IPS-20b (cell line): ENCODE measurements at regions not wholly inside any gene's neighbourhood (a gene's known extent, or its start where the extent isn't known, plus 50 kb on each side); places are given as distances from the start of the nearest gene placed in this dataset.

Experiments
- H3K27ac ChIP-seq: one replicate; pipeline ENCODE4 v1.5.1; 2013; ENCODE audit warnings: low read length
- H3K27me3 ChIP-seq: 2 replicates; pipeline ENCODE4 v1.6.1; 2013; ENCODE audit warnings: mild to moderate bottlenecking, low read length, inconsistent platforms; ENCODE audit not compliant: insufficient read depth
- H3K36me3 ChIP-seq: 2 replicates; pipeline ENCODE4 v1.6.1; 2013; ENCODE audit warnings: low read depth, mild to moderate bottlenecking, inconsistent platforms, low read length, moderate library complexity; ENCODE audit not compliant: insufficient read depth
- H3K4me1 ChIP-seq: 2 replicates; pipeline ENCODE4 v1.6.1; 2013; ENCODE audit warnings: mild to moderate bottlenecking, control low read depth, inconsistent platforms, low read length, moderate library complexity; ENCODE audit not compliant: insufficient read depth
- H3K4me3 ChIP-seq: 2 replicates; pipeline ENCODE4 v1.5.1; 2013; ENCODE audit warnings: mild to moderate bottlenecking, low read length, inconsistent platforms
- H3K9ac ChIP-seq: 2 replicates; pipeline ENCODE4 v1.6.1; 2013; ENCODE audit warnings: low read depth, mild to moderate bottlenecking, inconsistent platforms, low read length, moderate library complexity
- H3K9me3 ChIP-seq: 2 replicates; pipeline ENCODE4 v1.6.1; 2013; ENCODE audit warnings: mild to moderate bottlenecking, low read depth, low read length, inconsistent platforms; ENCODE audit not compliant: insufficient read depth

DNA sequence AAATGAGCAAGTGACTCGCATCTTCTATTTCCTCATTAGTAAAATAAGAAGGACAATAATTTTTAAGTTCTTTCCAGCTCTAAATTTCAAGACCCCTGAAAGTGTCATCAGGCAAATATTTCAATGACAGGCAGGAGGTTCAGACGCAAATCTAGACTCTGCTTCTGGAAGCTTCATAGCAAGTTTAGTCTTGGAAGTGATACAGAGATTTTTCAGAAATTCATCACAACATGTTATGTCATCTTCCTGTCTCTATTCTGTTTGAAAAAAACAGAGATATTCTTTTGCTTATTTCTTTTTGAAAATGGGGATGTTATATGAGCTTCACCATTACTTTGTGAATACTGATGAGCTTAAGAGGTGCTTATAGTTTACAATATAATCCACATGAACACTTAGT, 74.0 kb downstream of the C3orf85 start:
- H3K4me3 ChIP-seq: no peak overlapping the region
- no peak overlapping the region for H3K9ac ChIP-seq
- H3K27ac ChIP-seq: no peak overlapping the region
- no peaks in the 10 kb centered on the region for H3K4me1 ChIP-seq
- H3K27me3 ChIP-seq: no peaks in the 10 kb centered on the region
- H3K9me3 ChIP-seq: no peaks in the 10 kb centered on the region
- H3K36me3 ChIP-seq: no peaks in the 10 kb centered on the region

DNA sequence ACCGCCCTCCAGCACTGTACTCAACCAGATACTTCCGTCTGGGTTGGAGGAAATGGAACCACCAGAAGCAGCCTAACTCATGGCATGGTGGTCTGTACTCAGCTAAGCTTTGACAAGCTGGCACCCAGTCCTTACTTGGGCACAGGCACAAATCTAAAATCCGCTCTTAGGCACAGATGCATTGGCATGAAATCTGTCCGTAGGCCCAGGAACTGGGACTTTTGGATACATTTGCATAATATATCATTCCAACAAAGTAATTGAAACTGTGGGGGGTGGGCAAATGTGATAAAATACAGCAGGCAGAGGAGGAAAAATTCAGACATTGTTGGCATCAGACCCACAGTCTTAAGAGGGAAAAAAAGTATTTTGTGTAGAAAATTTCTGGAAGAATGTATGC, 75.4 kb downstream of the C3orf85 start:
- H3K9ac ChIP-seq: no peak overlapping the region

DNA sequence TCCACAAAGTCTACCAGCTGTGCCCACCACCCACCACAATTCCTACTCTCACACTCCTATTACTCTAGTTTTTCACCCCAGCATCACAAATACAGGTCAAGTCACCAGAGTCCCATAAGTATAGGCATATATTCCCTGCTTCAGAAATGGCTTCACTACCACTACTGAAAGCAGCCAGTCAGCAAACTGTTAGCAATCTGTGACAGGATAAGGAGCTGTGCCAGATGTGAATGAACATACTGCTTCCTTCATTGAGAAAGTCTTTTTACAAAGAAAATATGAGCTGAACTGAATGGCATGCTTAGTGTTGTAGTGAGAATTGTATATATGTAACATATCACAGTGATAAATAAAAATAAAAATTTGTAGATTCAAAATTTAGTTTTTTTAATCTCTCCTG, 76.8 kb downstream of the C3orf85 start:
- Histone ChIP-seq H3K9me3 (peaks cover 5% of the 10 kb centered on the region; the same call in 1 of the 2 replicates), H3K4me3 (no peak overlapping the region), H3K9ac (no peak overlapping the region), H3K4me1 (no peaks in the 10 kb centered on the region), H3K27me3 (no peaks in the 10 kb centered on the region), H3K27ac (no peak overlapping the region), H3K36me3 (no peaks in the 10 kb centered on the region)

More for the DNA sequence above, 75.4 kb downstream of the C3orf85 start:
- Histone ChIP-seq H3K9me3 (no peaks in the 10 kb centered on the region), H3K4me1 (no peaks in the 10 kb centered on the region), H3K4me3 (no peak overlapping the region), H3K27me3 (no peaks in the 10 kb centered on the region), H3K27ac (no peak overlapping the region), H3K36me3 (no peaks in the 10 kb centered on the region)

DNA sequence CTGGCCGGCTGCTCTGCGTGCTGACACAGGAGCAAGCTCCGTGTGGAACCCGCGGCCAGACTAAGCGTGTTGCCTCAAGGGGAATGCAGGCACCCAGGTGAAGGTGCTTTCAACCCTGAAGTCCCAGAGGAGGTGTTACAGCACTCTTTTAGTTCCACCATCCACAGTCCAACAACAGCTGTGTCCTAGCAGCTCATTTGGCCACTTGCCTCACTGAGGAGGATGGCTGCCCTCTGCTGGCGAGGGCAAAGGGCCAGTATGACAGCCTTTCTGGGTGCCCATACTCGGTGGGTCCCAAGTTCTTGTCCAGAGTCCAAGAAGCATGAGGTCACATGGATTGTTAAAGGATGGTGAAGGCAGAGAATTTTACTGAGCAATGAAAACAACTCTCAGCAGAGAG, 87.8 kb downstream of the C3orf85 start:
- Histone ChIP-seq H3K27me3 (no peaks in the 10 kb centered on the region), H3K36me3 (no peaks in the 10 kb centered on the region), H3K9me3 (0 out of 2 replicates have a peak, but pooled peaks cover under 1% of the 10 kb centered on the region), H3K27ac (no peak overlapping the region), H3K4me1 (no peaks in the 10 kb centered on the region), H3K4me3 (no peak overlapping the region), H3K9ac (no peak overlapping the region)

DNA sequence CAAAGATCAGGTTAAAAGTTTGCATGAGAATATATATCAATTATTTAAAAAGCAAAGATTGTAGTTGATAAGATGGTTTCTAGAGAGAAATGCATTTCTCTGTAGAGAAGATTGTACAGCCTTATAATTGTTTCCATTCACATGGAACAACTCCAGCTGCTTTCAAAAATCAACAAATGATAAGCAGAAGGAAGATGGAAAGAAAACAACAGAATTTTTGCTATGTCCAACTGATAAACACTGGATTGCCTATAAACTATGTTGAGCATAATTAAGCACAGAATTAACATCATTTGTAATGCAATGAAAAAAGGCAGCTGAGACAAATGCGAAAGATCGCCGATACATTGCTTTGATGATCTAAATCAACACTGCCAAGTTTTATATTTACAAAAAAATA, 89.0 kb downstream of the C3orf85 start:
- no peak overlapping the region for H3K9ac ChIP-seq
- no peaks in the 10 kb centered on the region for H3K27me3 ChIP-seq
- no peak overlapping the region for H3K27ac ChIP-seq
- no peaks in the 10 kb centered on the region for H3K36me3 ChIP-seq
- no peak overlapping the region for H3K4me3 ChIP-seq
- no peaks in the 10 kb centered on the region for H3K4me1 ChIP-seq
- no peaks in the 10 kb centered on the region for H3K9me3 ChIP-seq

DNA sequence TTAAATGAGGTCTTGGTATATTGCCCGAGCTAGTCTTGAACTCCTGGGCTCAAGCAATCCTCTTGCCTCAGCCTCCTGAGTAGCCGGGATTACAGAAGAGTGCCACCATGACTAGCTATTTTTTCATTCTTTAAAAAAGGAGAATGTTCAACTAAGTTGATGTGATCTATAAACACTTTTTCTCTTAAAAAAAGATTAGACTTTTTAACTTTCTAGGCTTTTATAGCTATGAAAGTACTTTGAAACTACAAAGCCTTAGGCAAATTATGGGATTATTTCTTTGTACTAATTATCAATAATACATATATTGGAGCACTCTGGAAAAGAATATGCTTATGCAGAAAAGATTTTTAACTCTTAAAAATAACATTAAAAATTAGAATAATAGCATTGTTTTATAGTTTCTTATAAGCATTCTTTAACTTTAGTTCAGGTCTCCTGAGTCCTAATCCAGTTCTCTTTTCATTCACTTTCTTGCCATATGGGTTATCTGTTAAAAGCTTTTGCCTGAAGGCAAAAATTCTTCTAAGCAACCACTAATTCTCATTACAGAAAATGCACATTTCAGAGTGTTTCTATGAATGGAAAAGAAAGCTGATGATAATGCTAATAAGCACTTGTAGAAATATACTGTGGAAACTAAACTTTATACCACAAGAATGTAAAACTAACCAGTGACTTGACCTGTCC, 87.8 kb downstream of the DPPA2 start:
- Histone ChIP-seq H3K36me3 (no peaks in the 10 kb centered on the region), H3K9ac (no peak overlapping the region), H3K9me3 (0 out of 2 replicates have a peak, but pooled peaks cover 3% of the 10 kb centered on the region), H3K4me3 (no peak overlapping the region), H3K4me1 (no peaks in the 10 kb centered on the region), H3K27ac (no peak overlapping the region), H3K27me3 (no peaks in the 10 kb centered on the region)

DNA sequence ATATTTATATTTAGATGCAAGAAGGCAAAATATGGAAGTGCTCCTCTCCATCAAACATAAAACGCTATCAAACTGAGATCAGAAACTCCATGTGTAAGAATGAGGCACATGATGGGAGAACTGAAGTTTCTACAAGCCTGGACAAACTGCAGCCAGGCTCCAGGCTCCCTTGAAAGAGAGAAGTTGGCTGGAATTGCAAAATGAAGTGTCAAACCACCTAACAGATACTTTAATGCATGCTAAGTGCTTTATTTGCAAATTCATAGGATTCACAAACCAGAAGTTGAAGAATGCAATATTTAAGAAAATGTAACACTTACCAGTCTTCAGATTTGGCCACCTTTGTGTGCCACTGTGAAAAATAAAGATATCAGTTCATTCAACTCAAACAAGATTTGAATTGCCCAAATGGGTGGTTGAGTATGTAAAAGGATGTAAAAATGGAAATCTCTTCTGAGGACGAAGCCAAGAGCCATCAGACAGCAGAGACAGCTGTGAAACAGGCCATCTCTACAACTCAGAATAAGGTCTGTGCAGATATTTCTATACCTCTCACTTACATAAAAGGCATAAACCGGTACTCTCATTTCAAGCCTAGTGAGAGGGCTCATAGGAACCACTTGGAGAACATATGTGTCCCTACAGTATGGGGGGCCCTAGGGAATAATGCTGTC, 87.0 kb downstream of the DPPA2 start:
- H3K4me3 ChIP-seq: no peak overlapping the region
- no peaks in the 10 kb centered on the region for H3K36me3 ChIP-seq
- H3K27me3 ChIP-seq: no peaks in the 10 kb centered on the region

DNA sequence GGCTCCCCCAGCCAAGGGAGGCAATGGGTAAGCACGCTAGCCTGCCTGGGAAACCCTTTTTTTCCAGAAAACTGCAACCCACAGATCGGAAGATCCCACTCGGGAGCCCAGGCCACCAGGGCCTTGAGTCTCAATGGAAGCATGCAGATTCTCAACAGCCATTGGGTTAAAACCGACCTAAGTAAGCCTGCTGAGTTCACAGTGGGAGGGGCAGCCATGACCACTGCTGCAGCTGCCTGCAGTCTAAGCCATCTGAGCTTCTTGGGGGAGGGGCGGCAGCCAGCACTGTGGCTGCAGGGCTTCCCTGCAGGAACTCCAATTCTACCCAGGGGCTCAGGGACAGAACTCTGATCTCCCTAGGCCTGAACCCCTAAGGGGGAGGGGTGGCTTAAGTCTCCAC, 82.0 kb downstream of the DPPA2 start:
- H3K27ac ChIP-seq: no peak overlapping the region
- H3K4me1 ChIP-seq: peaks cover 7% of the 10 kb centered on the region; the same call in 1 of the 2 replicates
- peak overlapping the region; percentile 19; the same call in 1 of the 2 replicates for H3K4me3 ChIP-seq
- 0 out of 2 replicates have a peak overlapping the region, but pooled peaks have one; percentile 27 for H3K9ac ChIP-seq
- H3K36me3 ChIP-seq: no peaks in the 10 kb centered on the region
- H3K9me3 ChIP-seq: 0 out of 2 replicates have a peak, but pooled peaks cover 3% of the 10 kb centered on the region
- H3K27me3 ChIP-seq: no peaks in the 10 kb centered on the region

More for the DNA sequence above, 87.0 kb downstream of the DPPA2 start:
- Histone ChIP-seq H3K9ac (no peak overlapping the region), H3K4me1 (no peaks in the 10 kb centered on the region; the same call in 1 of the 2 replicates), H3K27ac (no peak overlapping the region), H3K9me3 (0 out of 2 replicates have a peak, but pooled peaks cover 3% of the 10 kb centered on the region)

DNA sequence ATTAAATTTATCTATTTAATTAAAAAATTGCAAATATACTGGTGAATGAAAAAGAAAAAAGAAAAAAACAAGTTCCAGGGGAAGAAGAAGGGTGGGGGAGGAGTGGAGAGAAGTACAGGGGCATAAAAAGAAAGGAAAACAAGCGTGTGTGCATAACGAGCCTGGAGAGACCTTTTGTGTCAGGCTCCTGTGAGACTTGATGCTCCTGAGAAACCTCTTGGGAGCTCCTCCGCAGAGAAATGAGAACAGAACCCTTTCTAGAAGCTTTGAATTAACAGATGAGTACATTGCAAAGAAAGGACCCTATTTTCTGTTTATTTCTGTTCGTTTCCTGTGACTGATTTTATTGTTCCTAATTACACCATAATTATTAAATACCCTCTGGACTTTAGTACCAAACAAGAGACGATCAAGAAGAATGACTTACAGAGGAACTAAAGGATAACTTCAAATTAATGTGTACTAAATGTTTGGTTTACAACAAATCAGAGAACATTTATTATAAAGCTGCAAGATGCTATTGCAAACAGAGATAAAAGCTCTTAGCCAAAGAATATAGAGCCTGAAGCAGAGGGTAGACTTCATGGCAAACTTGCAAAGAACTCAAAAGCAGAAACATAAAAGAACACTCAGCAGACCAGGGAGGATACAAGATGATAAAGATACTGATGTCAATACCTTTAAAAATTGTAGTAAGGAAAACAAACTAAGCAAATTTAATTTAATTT, 74.7 kb downstream of the DPPA2 start:
- Histone ChIP-seq H3K4me3 (no peak overlapping the region), H3K27ac (no peak overlapping the region), H3K4me1 (peaks cover 4% of the 10 kb centered on the region; the same call in 1 of the 2 replicates), H3K27me3 (no peaks in the 10 kb centered on the region), H3K9me3 (no peaks in the 10 kb centered on the region), H3K36me3 (no peaks in the 10 kb centered on the region), H3K9ac (no peak overlapping the region)

DNA sequence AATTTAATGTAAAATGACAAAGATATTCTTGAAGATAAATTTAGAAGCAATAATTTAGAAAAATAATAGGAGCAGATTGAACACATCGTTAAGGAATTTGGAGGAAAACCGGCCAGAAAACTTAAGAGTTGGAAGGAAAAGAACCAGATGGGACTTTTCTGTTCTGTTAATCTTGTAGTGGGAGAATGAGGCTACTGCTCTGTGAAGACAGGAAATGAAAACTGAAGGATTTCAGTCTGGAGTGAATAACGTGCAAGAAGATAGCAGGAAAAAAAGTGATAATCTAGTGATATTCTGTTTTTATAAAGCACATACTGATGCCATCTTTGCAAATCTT, 74.2 kb downstream of the DPPA2 start:
- no peak overlapping the region for H3K9ac ChIP-seq
- H3K9me3 ChIP-seq: no peaks in the 10 kb centered on the region
- no peak overlapping the region for H3K27ac ChIP-seq
- peaks cover 4% of the 10 kb centered on the region; the same call in 1 of the 2 replicates for H3K4me1 ChIP-seq
- H3K27me3 ChIP-seq: no peaks in the 10 kb centered on the region
- H3K36me3 ChIP-seq: no peaks in the 10 kb centered on the region
- no peak overlapping the region for H3K4me3 ChIP-seq
